GM19372 (cell line): ENCODE measurements at regions not wholly inside any gene's neighbourhood (a gene's known extent, or its start where the extent isn't known, plus 50 kb on each side); places are given as distances from the start of the nearest gene placed in this dataset.
"Not testable (repeated sequence)": the region's sequence is repeated elsewhere in the genome, so short reads cannot be mapped to it uniquely, and the experiment has no call there.

Experiments used
- ATAC-seq: cut with Tn5 transposase; IDR thresholded peaks from one replicate; pipeline ENCODE4 v1.9.1; 2021; ENCODE audit warnings: mild to moderate bottlenecking, low read depth, moderate library complexity; ENCODE audit not compliant: unreplicated experiment

DNA sequence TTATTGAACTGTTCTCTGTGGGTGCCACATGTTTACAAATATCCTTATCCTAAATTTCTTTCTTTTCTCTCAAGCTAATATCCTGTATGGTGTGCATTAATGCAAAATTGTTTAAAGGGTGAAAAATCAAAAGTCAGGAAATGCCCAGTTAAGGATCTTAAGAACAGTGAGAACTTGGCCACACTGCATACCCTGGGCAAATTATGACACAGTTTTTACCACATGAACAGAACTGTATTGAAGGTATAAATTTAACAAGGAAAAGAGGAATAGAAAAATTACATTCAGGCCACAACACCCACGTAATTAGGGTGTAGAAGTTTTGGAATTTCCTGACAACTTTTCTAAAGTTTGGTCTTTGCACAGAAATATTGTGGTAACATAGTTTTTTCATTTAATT is 94.4 kb upstream of the HCCS start:
- no peak for ATAC-seq

- not testable (repeated sequence) for ATAC-seq
Measured at GRCh38 chrX:11022588-11022987, 88.5 kb upstream of the HCCS start.

DNA sequence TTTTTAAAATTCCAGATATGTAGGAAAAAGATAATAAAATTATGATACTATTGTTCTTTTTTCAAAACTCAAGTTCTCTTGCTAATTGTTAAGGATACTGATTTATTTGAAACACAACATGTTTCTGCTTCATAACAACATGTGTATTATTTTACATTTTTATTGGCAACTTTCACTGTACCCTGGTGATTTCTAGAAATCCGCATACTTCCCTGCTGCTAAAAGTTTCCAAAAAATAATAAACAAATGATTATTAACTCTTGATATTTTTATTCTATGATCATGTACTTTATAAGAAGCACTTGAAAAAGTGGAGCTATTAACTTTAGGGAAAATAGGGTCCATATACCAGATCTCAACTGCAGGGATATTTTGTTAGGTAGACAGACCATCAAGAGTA is 71.2 kb upstream of the HCCS start:
- ATAC-seq = no peak

GRCh38 chrX:11040405-11040804 is 70.7 kb upstream of the HCCS start:
- ATAC-seq = no peak

- ATAC-seq = no peak
Measured at GRCh38 chrX:11040996-11041395, 70.1 kb upstream of the HCCS start.

DNA sequence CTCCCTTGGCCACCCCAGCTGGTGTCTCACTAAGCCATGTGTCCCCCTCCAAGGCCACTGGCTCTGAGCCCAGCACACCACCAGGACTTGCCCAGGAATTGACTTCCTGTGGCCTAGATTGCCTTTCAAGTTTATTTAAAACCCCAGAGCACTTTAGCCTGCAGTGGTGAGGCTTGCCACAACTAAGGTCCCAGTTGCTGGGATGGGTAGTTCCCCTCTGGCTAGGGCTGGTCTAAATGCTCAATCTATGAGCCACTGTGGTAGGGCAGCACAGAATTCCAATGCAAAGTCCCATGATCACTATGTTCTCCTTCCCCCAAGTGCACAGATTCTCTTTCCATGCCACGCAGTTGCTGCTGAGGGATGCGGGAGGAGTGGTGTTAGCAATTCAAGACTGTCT is 61.1 kb upstream of the HCCS start:
- ATAC-seq = no peak

DNA sequence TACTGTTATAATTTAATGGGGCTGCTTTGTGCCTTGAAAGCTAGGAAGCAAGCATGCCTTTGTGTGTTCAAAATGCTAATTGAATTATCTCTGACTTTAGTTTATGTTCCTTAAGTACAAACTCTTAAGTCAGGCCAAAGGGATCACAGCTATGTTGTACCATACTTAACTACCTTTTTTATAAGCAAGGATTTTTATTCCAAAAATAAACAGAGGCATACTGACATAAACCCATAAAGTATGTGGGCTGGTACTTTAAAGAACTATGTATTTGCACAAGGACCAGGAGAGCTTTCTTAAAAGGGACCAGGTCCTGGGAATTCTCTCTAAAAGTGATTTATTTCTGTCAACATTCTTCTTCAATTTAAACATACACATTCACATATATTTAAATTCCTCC is 57.8 kb upstream of the HCCS start:
- ATAC-seq = no peak

- no peak for ATAC-seq
Measured at GRCh38 chrX:11056322-11057176, 54.6 kb upstream of the HCCS start.

- no peak for ATAC-seq
Measured at GRCh38 chrX:11059933-11060332, 51.2 kb upstream of the HCCS start.
